ENCODE measurements at regions not wholly inside any gene's neighbourhood (a gene's known extent, or its start where the extent isn't known, plus 50 kb on each side); places are given as distances from the start of the nearest gene placed in this dataset.

DNA sequence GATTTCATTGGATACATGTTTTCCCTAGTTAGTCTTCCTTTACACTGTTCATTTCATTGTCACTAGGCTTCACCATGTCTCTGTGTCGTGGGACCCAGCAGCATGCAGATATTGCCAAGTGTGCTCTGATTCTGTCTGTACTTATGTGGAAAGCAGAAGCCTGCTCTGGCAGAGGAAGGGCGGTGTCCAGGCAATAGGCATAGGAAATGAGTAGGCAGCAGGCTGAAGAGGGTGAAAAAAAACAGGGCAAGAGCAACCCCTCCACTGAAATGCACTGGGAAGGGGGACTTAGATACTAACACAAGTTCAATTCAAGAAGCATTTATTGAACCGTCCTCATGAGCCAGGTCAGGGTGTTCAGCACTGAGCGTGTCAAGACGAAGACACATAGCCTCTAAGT is 85.2 kb upstream of the VAV3 start:
- POLR2A ChIA-PET: no interaction called here
- H3K4me3 ChIP-seq (replicated peaks in 1 of 3; ENCODE audit: insufficient read depth in 1 of 3, low read depth in 2 of 3, low read length in 3 of 3): no peak overlapping the region
- DNase-seq (ENCODE audit: low spot score) (no peak), FAIRE-seq (no peak), ATAC-seq (no peak)
- no peaks in the 10 kb centered on the region for H3K79me2 ChIP-seq (ENCODE audit: insufficient read depth, low read length)
- H3K9me3 ChIP-seq (ENCODE audit: low read length): no peaks in the 10 kb centered on the region
- in situ Hi-C loops (cut with HindIII; ENCODE audit: extremely low pct_ligation_motif_present, low pct_unique_long_range_greater_than_20kb): no loop called here
- intact Hi-C loops (cut with micrococcal nuclease; ENCODE audit: unreplicated experiment): loop anchor here (5.0 kb wide), 1 partner anchor 147 kb away; no protein-coding TSS in a partner anchor
- H2AFZ ChIP-seq (ENCODE audit: low read length): no peak overlapping the region
- H4K20me1 ChIP-seq (ENCODE audit: insufficient read depth, low read length): no peaks in the 10 kb centered on the region
- peaks cover 0 to 13% of the 10 kb centered on the region in 2 experiments; a peak in 2 of 5 replicates for H3K27me3 ChIP-seq (ENCODE audit: control insufficient read depth in 1 of 2, insufficient read depth in 2 of 2, low read length in 2 of 2)
- H3K4me1 ChIP-seq (ENCODE audit: insufficient read depth, low read length): peaks cover 45% of the 10 kb centered on the region
- no peak overlapping the region for H3K9ac ChIP-seq (ENCODE audit: insufficient read depth, low read depth, low read length)
- 85% methylated on average over 5 of the region's 5 CpGs for WGBS (ENCODE audit: low lambda C conversion rate)
- TF ChIP-seq ZNF451 (CRISPR knock-in tag; IDR thresholded peaks at IDR 0.05): no peak
- TF ChIP-seq ZNF75D (CRISPR knock-in tag; IDR thresholded peaks at IDR 0.05; ENCODE audit: borderline replicate concordance): no peak
- no peak for TF ChIP-seq ZFY (CRISPR knock-in tag; IDR thresholded peaks at IDR 0.05)
- no peak for TF ChIP-seq ZNF614 (CRISPR knock-in tag; IDR thresholded peaks at IDR 0.05; ENCODE audit: borderline replicate concordance)
- no peak for TF ChIP-seq DZIP1 (CRISPR knock-in tag; IDR thresholded peaks at IDR 0.05)
- no peak for TF ChIP-seq ZNF224 (CRISPR knock-in tag; IDR thresholded peaks at IDR 0.05)
- no peak for TF ChIP-seq ZNF83 (CRISPR knock-in tag; IDR thresholded peaks at IDR 0.05; ENCODE audit: borderline replicate concordance)
- no peak for TF ChIP-seq RAD21 (CRISPR knock-in tag; IDR thresholded peaks at IDR 0.05)
- TF ChIP-seq ZC3H4 (CRISPR knock-in tag; IDR thresholded peaks at IDR 0.05; ENCODE audit: borderline replicate concordance): no peak
- TF ChIP-seq KAT8 (CRISPR knock-in tag; IDR thresholded peaks at IDR 0.05): no peak
- TF ChIP-seq GATA4 (IDR thresholded peaks at IDR 0.05; ENCODE audit: borderline replicate concordance, low read depth): no peak
- TF ChIP-seq, protein P1, sequence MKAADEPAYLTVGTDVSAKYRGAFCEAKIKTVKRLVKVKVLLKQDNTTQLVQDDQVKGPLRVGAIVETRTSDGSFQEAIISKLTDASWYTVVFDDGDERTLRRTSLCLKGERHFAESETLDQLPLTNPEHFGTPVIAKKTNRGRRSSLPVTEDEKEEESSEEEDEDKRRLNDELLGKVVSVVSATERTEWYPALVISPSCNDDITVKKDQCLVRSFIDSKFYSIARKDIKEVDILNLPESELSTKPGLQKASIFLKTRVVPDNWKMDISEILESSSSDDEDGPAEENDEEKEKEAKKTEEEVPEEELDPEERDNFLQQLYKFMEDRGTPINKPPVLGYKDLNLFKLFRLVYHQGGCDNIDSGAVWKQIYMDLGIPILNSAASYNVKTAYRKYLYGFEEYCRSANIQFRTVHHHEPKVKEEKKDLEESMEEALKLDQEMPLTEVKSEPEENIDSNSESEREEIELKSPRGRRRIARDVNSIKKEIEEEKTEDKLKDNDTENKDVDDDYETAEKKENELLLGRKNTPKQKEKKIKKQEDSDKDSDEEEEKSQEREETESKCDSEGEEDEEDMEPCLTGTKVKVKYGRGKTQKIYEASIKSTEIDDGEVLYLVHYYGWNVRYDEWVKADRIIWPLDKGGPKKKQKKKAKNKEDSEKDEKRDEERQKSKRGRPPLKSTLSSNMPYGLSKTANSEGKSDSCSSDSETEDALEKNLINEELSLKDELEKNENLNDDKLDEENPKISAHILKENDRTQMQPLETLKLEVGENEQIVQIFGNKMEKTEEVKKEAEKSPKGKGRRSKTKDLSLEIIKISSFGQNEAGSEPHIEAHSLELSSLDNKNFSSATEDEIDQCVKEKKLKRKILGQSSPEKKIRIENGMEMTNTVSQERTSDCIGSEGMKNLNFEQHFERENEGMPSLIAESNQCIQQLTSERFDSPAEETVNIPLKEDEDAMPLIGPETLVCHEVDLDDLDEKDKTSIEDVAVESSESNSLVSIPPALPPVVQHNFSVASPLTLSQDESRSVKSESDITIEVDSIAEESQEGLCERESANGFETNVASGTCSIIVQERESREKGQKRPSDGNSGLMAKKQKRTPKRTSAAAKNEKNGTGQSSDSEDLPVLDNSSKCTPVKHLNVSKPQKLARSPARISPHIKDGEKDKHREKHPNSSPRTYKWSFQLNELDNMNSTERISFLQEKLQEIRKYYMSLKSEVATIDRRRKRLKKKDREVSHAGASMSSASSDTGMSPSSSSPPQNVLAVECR (CRISPR knock-in tag; IDR thresholded peaks at IDR 0.05; ENCODE audit: borderline replicate concordance): no peak
- no peak for TF ChIP-seq TBX2 (CRISPR knock-in tag; IDR thresholded peaks at IDR 0.05; ENCODE audit: borderline replicate concordance)
- no peak overlapping the region for H3K27ac ChIP-seq (ENCODE audit: extremely low read length, insufficient read depth, low read length)
- CTCF ChIA-PET (ENCODE audit: low intra/inter-chr PET ratio, low total read pairs): no interaction called here
- no TSS peak for BruUV-seq (replicated peaks)
- H3K4me2 ChIP-seq (ENCODE audit: low read depth, low read length): no peak overlapping the region
- no peaks in the 10 kb centered on the region for H3K36me3 ChIP-seq (replicated peaks in 1 of 2; ENCODE audit: control insufficient read depth in 1 of 2, insufficient read depth in 2 of 2, low read length in 2 of 2)

Data from HepG2 (cell line).